K562 (cell line): ENCODE measurements at regions not wholly inside any gene's neighbourhood (a gene's known extent, or its start where the extent isn't known, plus 50 kb on each side); places are given as distances from the start of the nearest gene placed in this dataset.

Experiments used
- ATF3 ChIP-seq, 2 experiments: fragments of 450-650 bp in 1 of 2; sonication (generic) in 1 of 2; formaldehyde crosslinking in 1 of 2; IDR thresholded peaks in 1 of 2; conservative IDR thresholded peaks in 1 of 2; 2 replicates each; pipeline versions ENCODE4 v1.6.1 to v1.8.1; 2016 to 2023; ENCODE audit warnings: mild to moderate bottlenecking in 2 of 2, moderate library complexity in 2 of 2, inconsistent platforms in 1 of 2, missing genetic modification reagents in 1 of 2
- CBX8 ChIP-seq: fragments of 200-600 bp; sonication (generic); IDR thresholded peaks from 2 replicates; pipeline ENCODE4 v1.6.1; 2012; ENCODE audit warnings: borderline replicate concordance, mixed run types, low read depth, mild to moderate bottlenecking, moderate library complexity, mixed read lengths, low read length, control low read depth, inconsistent platforms; ENCODE audit not compliant: poor library complexity, severe bottlenecking; ENCODE audit errors: extremely low read depth
- HSF4 ChIP-seq: fragments of 250-450 bp; sonication (Bioruptor Pico); IDR thresholded peaks from 2 replicates; pipeline ENCODE4 v2.1.2; 2022; ENCODE audit warnings: mild to moderate bottlenecking, moderate library complexity, borderline replicate concordance
- NCOR1 ChIP-seq: fragments of 450-650 bp; IDR thresholded peaks from 2 replicates; pipeline ENCODE4 v1.6.1; 2016; ENCODE audit warnings: mild to moderate bottlenecking, moderate library complexity
- PYGO2 ChIP-seq: fragments of 450-650 bp; IDR thresholded peaks from 2 replicates; pipeline ENCODE4 v1.6.1; 2016; ENCODE audit warnings: mild to moderate bottlenecking, missing genetic modification characterization, moderate library complexity, missing compliant biosample characterization
- RHOXF2B ChIP-seq: fragments of 250-450 bp; sonication (Bioruptor Pico); conservative IDR thresholded peaks from 2 replicates; pipeline ENCODE4 v1.5.1; 2021
- TCF7 ChIP-seq: sonication (generic); IDR thresholded peaks from 2 replicates; pipeline ENCODE4 v1.6.1; 2016; ENCODE audit warnings: antibody characterized with exemption, borderline replicate concordance
- USF1 ChIP-seq: sonication (generic); formaldehyde crosslinking; IDR thresholded peaks from 2 replicates; pipeline ENCODE4 v1.9.0; 2022; ENCODE audit warnings: mild to moderate bottlenecking, missing genetic modification reagents
- YBX1 ChIP-seq: fragments of 450-650 bp; IDR thresholded peaks from 2 replicates; pipeline ENCODE4 v1.7.1; 2016; ENCODE audit warnings: mild to moderate bottlenecking
- YY1 ChIP-seq, 3 experiments: IDR thresholded peaks; 2 replicates each; pipeline ENCODE4 v1.6.1; 2011; ENCODE audit warnings: low read length in 2 of 3, mild to moderate bottlenecking in 2 of 3, moderate library complexity in 2 of 3, borderline replicate concordance in 1 of 3, control low read depth in 1 of 3, low read depth in 1 of 3; ENCODE audit not compliant: insufficient read depth in 3 of 3, insufficient replicate concordance in 2 of 3, control insufficient read depth in 1 of 3, insufficient read length in 1 of 3; ENCODE audit errors: extremely low read depth in 1 of 3
- ZNF318 ChIP-seq, 2 experiments: fragments of 450-650 bp; IDR thresholded peaks; 2 replicates each; pipeline ENCODE4 v1.6.1; 2016; ENCODE audit warnings: mild to moderate bottlenecking in 2 of 2, borderline replicate concordance in 1 of 2, low read depth in 1 of 2, moderate library complexity in 1 of 2

- TF ChIP-seq ZNF318 (IDR thresholded peaks at IDR 0.05; ENCODE audit: borderline replicate concordance in 1 of 2, low read depth in 1 of 2), result peak in 1 of 2 experiments; percentile 69; a peak in 2 of 4 replicates
- TF ChIP-seq CBX8, result no peak
- TF ChIP-seq ATF3 (IDR thresholded peaks at IDR 0.05), result peak; percentile 90
- peak; percentile 33; the same call in 1 of the 2 replicates for TF ChIP-seq ATF3 (CRISPR knock-in tag; conservative IDR thresholded peaks at IDR 0.05)
- no peak for TF ChIP-seq RHOXF2B (CRISPR knock-in tag)
- peak; percentile 27; the same call in 1 of the 2 replicates for TF ChIP-seq PYGO2 (tag)
- no peak for TF ChIP-seq HSF4 (CRISPR knock-in tag)
- TF ChIP-seq USF1 (CRISPR knock-in tag), result no peak
- peak; percentile 85 for TF ChIP-seq NCOR1
- TF ChIP-seq TCF7, result no peak
- no peak for TF ChIP-seq YBX1
- TF ChIP-seq YY1 (IDR thresholded peaks at IDR 0.05; ENCODE audit: borderline replicate concordance in 1 of 3, control insufficient read depth in 1 of 3, extremely low read depth in 1 of 3, insufficient read depth in 3 of 3, insufficient read length in 1 of 3, insufficient replicate concordance in 2 of 3, low read depth in 1 of 3, low read length in 2 of 3), result no peak
Measured at GRCh38 chr6:14711056-14711703, 534.7 kb upstream of the JARID2 start (continued).
